ENCODE measurements at regions not wholly inside any gene's neighbourhood (a gene's known extent, or its start where the extent isn't known, plus 50 kb on each side); places are given as distances from the start of the nearest gene placed in this dataset.
"Not testable (repeated sequence)": the region's sequence is repeated elsewhere in the genome, so short reads cannot be mapped to it uniquely, and the experiment has no call there.

DNA sequence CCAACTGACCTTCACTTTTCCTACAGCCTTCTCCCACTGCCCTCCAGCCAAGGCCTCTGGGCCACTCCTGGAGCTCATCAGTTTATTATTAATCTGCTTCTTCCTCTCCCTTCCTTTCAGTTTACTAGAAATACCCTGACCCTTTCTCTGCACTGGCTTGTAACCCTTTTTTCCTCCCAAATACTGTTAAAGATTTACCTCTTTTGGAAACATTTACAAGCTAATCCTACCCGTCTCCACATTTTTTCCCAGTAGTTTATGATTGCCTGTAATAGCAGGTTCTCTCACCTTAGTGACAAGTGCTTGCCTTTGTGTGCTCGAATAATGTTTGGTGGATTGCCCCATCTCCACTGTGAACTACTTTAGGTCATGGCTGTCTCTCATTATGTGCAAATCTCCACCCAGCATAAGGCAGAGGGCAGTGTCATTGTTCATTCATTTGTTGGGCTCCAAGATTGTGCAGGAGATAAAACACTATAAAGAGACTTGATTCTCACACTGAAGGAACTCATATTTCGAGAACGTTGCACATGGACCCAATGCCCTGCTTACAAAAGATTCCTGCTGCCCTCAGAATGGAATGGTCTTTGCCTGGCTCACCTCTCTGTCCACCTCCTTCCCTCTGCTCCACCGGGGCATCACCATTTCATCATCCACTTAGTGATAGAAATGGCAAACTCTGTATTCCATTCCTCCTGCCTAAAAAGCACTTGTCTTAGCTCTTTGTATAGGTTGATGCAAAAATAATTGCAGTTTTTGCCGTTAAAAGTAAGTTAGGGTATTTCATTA, 491.1 kb downstream of the UTRN start:
- DNase-seq = peak; percentile 53
- in situ Hi-C loops (cut with HindIII; ENCODE audit: low pct_ligation_motif_present, low pct_unique_long_range_greater_than_20kb, low sequenced_read_pairs) = no loop called here

DNA sequence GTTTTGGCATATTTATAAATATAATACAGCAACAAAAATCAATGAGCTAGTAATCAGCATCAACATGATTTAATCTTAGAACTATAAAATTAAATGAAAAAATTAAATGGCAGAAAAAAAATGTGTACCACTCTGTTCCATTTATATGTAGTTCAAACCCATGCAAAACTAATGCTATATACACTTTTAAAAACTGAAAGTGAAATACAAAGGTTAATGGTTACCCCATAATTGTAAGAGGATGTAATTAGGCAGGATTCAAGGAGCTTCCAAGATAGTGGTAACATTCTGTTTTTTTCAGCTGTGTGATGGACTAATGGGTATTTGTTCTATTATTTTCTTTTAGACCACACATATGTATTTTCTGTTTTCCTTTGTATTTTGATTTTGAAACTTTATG, 492.1 kb downstream of the UTRN start:
- DNase-seq = no peak
- in situ Hi-C loops (cut with HindIII; ENCODE audit: low pct_ligation_motif_present, low pct_unique_long_range_greater_than_20kb, low sequenced_read_pairs) = no loop called here

DNA sequence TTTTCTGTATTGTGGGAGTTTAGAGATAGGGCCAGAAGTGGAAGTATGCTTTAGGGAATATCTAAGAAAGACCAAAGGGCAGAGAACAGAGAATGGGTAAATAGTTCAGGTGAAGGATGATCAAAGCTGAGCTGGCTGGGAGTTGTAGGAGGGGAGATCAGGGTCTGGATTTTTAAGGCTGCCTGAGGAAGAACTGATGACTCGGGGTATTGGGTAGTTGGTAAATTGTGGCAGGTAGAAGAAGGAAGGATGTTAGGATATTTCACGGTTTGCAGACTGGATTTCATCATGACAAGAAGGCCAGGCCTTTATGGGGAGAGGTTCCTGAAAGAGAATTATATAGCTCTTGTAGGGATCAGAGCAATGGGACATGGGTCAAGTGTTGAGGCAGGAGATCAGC, 492.9 kb downstream of the UTRN start:
- DNase-seq = no peak
- in situ Hi-C loops (cut with HindIII; ENCODE audit: low pct_ligation_motif_present, low pct_unique_long_range_greater_than_20kb, low sequenced_read_pairs) = no loop called here

DNA sequence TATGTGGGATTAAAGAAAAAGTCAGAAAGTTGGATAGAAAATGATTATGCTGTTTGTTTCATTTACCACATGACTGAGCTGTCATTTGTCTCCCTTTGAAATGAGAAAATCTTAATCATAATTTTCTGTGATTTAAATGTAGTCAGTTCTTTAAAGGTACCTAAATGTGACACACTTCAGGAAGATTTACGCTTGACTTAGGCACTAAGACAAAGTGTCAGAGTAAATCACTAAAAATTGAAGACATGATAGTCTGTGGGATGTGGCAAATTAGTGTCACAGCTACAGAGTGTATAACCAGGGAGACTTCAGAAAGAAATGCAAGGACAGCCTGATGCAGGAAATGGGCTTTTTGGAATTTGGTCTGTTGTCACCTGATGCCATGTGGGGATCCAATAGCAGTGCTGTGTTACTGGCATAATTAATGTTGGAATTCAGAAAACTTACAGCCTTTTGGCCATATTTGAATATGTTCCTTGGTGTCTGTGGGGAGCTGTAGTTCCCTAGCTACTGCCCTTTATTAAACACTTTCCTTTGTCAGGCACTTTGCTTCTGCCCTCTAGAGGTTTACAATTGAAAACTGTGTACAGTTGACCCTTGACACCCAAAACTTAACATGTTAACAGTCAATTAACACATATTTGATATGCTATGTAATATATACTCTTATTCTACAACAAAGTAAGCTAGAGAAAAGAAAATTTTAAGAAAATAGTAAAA, 493.8 kb downstream of the UTRN start:
- DNase-seq = peak; percentile 8
- in situ Hi-C loops (cut with HindIII; ENCODE audit: low pct_ligation_motif_present, low pct_unique_long_range_greater_than_20kb, low sequenced_read_pairs) = no loop called here

DNA sequence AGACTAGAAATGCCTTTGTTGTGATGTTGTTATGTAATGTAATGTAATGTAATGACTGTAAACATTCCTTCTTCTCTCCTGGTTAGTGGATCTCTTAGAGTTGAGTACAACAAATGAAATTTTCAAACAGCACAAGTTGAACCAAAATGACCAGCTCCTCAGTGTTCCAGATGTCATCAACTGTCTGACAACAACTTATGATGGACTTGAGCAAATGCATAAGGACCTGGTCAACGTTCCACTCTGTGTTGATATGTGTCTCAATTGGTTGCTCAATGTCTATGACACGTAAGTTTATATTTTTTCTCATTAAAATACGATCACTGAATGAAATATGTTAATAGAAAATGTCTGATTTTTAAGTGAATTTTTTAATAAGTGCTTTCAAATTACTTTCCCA, 496.7 kb downstream of the UTRN start:
- DNase-seq = no peak
- in situ Hi-C loops (cut with HindIII; ENCODE audit: low pct_ligation_motif_present, low pct_unique_long_range_greater_than_20kb, low sequenced_read_pairs) = no loop called here

DNA sequence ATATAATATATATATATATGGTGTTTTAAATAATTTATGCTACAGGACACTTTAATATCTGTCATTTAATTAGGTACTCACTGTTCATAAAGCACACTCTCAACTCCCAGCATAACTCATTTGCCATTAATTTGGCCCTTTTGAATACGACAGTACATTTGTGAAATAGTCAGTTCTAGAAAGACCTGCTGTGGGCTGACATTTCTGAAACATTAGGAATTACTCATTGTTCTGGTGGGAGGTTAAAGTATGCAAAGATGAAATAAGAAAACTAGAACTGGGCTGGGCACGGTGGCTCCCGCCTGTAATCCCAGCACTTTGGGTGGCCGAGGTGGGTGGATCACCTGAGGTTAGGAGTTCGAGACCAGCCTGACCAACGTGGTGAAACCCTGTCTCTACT, 497.5 kb downstream of the UTRN start:
- no peak for DNase-seq
- in situ Hi-C loops (cut with HindIII; ENCODE audit: low pct_ligation_motif_present, low pct_unique_long_range_greater_than_20kb, low sequenced_read_pairs) = no loop called here

DNA sequence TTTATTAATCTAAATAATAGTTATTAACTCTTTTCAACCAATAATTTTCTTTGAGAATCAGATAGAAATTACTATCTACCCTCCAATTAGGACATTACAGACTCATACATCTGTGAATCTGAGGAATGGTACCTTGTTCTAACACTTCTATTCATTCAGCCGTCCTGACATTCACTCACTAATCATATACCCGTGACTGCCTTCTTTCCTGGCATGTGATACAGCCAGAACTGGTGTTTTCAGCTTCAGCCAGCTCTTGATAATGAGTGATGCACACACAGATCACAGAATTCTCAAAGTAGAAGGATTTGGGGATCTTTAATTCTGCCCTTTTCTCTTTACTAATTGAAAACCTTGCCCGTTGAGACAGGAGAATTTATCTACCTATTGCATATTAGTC, 499.9 kb downstream of the UTRN start:
- in situ Hi-C loops (cut with HindIII; ENCODE audit: low pct_ligation_motif_present, low pct_unique_long_range_greater_than_20kb, low sequenced_read_pairs) = no loop called here
- no peak for DNase-seq

DNA sequence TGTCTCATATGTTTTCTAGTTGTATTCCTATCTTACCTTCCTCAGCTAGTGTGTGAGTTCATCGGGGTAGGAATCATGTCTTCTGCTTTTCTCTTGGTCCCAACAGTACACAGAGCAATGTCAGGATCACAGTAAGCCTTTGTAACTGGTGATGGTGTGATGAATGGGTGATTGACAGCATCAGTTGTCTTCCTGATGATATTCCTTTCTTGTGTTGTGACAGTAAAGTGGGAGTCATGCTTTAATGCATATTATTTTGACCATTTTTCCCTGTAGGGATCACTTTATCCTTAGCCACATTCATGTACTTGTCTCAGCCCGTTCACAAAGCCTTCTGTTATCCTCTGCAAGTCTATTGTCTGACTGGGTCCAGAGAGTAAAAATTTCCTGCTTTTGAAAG, 501.7 kb downstream of the UTRN start:
- in situ Hi-C loops (cut with HindIII; ENCODE audit: low pct_ligation_motif_present, low pct_unique_long_range_greater_than_20kb, low sequenced_read_pairs) = no loop called here
- DNase-seq = no peak

DNA sequence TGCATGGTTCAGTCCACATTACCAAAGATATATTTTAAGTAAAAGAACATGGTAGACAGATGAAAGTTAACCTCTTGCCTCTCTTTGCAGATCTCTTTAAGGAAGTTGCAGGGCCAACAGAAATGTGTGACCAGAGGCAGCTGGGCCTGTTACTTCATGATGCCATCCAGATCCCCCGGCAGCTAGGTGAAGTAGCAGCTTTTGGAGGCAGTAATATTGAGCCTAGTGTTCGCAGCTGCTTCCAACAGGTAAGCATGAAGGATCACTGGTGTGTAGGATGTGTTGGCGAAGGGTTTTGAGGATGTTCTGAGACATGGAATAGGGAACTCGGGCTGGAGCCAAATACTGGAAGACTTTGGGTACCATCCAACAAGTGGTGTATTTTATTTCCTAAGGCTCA, 508.6 kb downstream of the UTRN start:
- in situ Hi-C loops (cut with HindIII; ENCODE audit: low pct_ligation_motif_present, low pct_unique_long_range_greater_than_20kb, low sequenced_read_pairs) = no loop called here
- no peak for DNase-seq

DNA sequence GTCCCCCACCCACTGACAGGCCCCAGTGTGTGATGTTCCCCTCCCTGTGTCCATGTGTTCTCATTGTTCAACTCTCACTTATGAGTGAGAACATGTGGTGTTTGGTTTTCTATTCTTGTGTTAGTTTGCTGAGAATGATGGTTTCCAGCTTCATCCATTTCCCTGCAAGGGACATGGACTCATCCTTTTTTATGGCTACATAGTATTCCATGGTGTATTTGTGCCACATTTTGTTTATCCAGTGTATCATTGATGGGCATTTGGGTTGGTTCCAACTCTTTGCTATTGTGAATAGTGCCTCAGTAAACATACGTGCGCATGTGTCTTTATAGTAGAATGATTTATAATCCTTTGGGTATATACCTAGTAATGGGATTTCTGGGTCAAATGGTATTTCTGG, 509.9 kb downstream of the UTRN start:
- DNase-seq; in situ Hi-C loops (cut with HindIII; ENCODE audit: low pct_ligation_motif_present, low pct_unique_long_range_greater_than_20kb, low sequenced_read_pairs): not testable (repeated sequence)

DNA sequence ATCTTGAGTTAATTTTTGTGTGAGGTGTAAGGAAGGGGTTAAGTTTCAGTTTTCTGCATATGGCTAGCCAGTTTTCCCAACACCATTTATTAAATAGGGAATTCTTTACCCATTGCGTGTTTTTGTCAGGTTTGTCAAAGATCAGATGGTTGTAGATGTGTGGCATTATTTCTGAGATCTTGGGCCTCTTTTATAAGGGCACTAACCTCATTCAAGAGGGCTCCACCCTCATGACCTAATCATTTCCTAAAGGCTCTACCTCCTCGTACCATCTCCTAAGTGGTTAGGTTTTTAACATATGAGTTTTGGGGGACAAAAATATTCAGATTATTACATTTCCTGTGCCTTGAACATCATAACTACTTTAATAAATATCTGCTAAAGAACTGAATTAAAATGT, 510.9 kb downstream of the UTRN start:
- in situ Hi-C loops (cut with HindIII; ENCODE audit: low pct_ligation_motif_present, low pct_unique_long_range_greater_than_20kb, low sequenced_read_pairs) = no loop called here
- DNase-seq = no peak

DNA sequence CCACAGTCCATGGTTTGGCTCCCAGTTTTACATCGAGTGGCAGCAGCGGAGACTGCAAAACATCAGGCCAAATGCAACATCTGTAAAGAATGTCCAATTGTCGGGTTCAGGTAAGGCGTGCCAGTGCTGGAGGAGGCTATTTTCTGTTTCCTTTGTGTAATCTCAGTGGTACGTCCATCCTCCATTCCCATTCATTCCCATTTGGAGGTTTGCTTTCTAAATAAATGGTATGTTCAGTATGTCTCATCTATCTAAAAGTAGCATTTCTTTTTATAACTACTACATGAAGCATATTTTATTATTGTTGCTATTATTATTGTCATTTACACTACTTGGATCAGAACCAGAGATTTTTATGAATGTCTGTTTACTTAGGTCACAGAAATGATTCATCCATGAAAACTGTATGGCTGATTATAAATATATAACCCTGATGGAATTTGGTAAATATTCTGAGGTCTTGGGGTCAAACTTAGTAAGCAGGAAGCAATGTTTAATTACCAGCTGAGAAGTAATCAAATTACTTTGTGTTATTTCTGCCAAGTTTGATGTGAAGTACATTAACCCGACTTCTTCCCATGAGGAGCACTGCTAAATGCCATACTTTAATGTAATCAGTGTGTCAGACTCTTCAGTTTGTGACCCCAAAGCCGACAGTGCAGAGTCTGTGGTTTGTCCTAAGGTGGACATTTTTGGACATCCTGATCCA, 512.9 kb downstream of the UTRN start:
- no peak for DNase-seq
- in situ Hi-C loops (cut with HindIII; ENCODE audit: low pct_ligation_motif_present, low pct_unique_long_range_greater_than_20kb, low sequenced_read_pairs) = no loop called here

DNA sequence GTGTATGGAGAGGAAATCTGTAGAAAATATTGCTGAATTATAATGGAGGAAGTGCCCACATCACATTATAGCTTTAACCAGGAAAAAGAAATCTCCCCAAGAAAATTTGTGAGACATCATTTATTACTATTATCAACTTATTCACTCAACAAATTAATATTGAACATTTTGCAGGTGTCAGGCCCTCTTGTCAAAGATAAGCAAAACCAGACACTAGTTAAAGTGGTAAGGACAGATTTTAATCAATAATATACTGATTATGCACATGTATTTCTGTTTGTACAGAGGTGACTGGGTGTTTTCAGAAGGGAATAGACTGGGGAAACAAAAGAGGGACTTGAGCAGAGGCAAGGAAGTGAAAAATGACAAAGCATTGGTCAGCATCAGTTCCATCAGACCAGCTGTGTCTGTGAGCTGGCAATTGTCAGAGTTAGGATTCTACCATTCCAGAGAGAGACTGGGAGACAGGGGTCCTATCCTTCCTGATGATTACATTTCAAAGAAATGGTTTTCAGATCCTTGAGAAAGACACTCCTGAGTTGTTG, 519.2 kb downstream of the UTRN start:
- in situ Hi-C loops (cut with HindIII; ENCODE audit: low pct_ligation_motif_present, low pct_unique_long_range_greater_than_20kb, low sequenced_read_pairs) = no loop called here
- no peak for DNase-seq

DNA sequence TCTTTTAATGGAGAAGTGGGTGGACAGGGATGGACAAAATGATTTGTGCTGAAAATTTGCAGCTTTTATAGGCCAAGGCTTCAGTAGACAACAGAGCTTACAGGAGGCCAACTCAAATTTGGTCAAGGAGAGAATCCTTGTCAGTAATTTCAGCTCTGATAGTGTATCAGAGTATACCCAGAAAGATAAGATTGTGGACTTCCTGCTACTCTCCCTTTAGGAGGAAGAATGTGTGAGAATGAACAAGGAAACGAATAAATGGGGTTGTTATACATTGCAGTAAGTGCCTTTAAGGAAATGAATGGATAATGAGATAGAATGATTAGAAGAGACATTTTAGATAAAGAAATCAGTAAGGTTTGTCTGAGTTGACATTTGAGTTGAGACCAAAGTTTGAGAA, 519.9 kb downstream of the UTRN start:
- DNase-seq = no peak
- in situ Hi-C loops (cut with HindIII; ENCODE audit: low pct_ligation_motif_present, low pct_unique_long_range_greater_than_20kb, low sequenced_read_pairs) = no loop called here

DNA sequence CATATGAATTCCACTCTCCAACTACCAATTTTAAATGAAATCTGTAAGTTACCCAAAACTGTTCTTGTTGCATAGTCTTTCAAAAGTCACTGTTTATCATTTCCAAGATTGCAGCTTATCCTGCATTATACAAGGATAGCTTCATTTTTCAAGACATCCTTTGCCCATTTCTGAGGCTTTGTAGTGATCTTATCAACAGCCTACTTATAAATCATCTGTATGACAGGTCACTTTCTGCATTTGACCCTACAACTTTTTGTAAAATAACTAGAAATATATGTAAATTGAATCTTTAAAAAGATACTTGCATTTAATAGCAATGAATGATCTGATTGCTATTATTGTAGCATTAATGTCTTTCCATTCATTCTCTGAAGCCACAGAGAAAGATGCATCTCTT, 521.1 kb downstream of the UTRN start:
- no peak for DNase-seq
- in situ Hi-C loops (cut with HindIII; ENCODE audit: low pct_ligation_motif_present, low pct_unique_long_range_greater_than_20kb, low sequenced_read_pairs) = no loop called here

DNA sequence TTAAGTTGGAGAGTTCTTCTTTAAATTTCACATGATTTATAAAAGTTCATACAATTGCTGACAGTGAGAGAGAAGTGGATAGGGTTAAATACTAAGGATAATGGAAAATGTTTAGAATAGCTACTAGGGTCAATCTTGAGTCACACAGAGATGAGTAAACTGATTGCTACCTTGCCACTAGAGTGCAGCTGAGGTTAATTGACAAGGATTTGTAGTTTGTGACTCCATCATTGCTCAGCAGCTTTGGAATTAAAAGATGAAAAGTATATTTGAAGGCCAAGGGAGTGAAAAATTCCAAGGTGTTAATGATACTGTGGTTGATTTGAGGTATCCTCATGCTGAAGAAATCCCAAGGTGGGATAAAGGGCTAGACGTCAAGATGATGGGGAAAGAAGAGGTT, 524.0 kb downstream of the UTRN start:
- in situ Hi-C loops (cut with HindIII; ENCODE audit: low pct_ligation_motif_present, low pct_unique_long_range_greater_than_20kb, low sequenced_read_pairs) = no loop called here
- no peak for DNase-seq

DNA sequence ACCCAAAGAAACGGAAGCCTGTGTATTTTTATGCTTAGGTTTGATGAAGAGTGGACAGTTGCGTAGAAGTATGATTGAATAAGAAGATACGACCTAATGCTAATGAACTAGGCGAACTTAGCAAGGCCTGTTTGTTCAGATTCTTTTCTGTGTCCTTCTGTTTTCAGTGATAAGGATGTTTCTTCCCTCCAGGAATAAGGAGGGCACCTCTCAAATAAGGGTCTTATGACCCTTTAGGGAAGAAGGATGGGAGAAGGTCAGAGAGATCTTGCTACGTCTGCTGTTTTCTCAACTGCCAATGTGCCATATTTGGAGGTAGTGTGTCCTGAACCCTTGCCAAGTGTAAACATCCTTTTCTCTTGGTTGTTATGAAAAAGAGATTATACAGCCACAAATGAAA, 524.8 kb downstream of the UTRN start:
- in situ Hi-C loops (cut with HindIII; ENCODE audit: low pct_ligation_motif_present, low pct_unique_long_range_greater_than_20kb, low sequenced_read_pairs) = no loop called here
- no peak for DNase-seq

DNA sequence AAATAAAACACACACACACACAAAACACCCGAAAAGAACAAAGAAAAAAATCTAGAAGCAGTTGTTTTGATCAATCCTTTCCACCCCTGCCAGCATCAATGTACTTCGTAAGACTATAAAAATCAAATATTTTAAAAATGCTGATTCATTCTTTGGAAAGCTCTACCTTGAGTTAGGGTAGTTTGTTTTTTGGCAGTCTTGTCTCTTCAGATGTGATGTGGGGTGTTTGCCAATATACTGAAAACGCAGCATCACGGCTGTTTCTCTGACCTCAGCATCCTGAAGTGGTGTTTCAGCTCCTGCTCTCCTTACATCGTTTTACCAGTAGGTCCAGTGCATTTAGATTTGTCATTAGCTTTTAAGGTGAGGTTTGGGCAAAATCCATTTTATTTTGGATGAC, 526.0 kb downstream of the UTRN start:
- in situ Hi-C loops (cut with HindIII; ENCODE audit: low pct_ligation_motif_present, low pct_unique_long_range_greater_than_20kb, low sequenced_read_pairs) = no loop called here

DNA sequence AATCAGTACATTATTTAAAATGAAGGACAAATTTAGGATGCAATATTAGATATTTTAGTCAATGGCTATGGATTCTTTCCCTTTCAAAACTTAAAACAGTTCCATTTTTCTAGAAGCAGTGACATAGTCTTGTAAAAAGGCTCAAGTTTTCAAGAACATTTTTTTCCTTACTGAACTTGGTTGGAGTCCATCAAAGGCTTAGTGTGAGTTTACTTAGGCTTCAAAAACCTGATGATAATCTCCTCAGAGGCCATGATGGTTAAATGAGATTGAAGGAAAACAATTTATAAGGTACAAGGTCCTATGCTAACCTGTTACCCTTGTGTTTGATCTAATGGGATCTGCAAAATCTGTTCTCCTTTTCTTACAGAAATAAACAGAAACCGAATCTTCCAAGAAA, 531.8 kb downstream of the UTRN start:
- DNase-seq = no peak
- in situ Hi-C loops (cut with HindIII; ENCODE audit: low pct_ligation_motif_present, low pct_unique_long_range_greater_than_20kb, low sequenced_read_pairs) = no loop called here

More for the DNA sequence above, 526.0 kb downstream of the UTRN start:
- DNase-seq = no peak

Measured in ACHN (cell line).